ENCODE measurements at regions not wholly inside any gene's neighbourhood (a gene's known extent, or its start where the extent isn't known, plus 50 kb on each side); places are given as distances from the start of the nearest gene placed in this dataset.

- TF ChIP-seq CTCF (conservative IDR thresholded peaks at IDR 0.05; ENCODE audit: low read depth in 2 of 2) (no peak), REST (IDR thresholded peaks at IDR 0.05; ENCODE audit: unreplicated experiment) (no peak), POLR2AphosphoS5 (IDR thresholded peaks at IDR 0.05; ENCODE audit: low read depth) (no peak), CREB1 (CRISPR knock-in tag; IDR thresholded peaks at IDR 0.05; ENCODE audit: low read depth) (no peak), ZNF462 (CRISPR knock-in tag; IDR thresholded peaks at IDR 0.05) (no peak), EZH2 (IDR thresholded peaks at IDR 0.05; ENCODE audit: low read depth, unreplicated experiment) (no peak), EZH2phosphoT487 (IDR thresholded peaks at IDR 0.05; ENCODE audit: unreplicated experiment) (no peak), ZNF331 (CRISPR knock-in tag; IDR thresholded peaks at IDR 0.05; ENCODE audit: low read depth) (no peak), JUNB (IDR thresholded peaks at IDR 0.05; ENCODE audit: unreplicated experiment) (no peak), ETS1 (IDR thresholded peaks at IDR 0.05) (no peak), STAT1 (IDR thresholded peaks at IDR 0.05; ENCODE audit: unreplicated experiment) (no peak)
Measured at GRCh38 chr16:48024042-48024441, 131.8 kb downstream of the ABCC12 start.
